Fibroblast of mammary gland (primary cell): ENCODE measurements at regions not wholly inside any gene's neighbourhood (a gene's known extent, or its start where the extent isn't known, plus 50 kb on each side); places are given as distances from the start of the nearest gene placed in this dataset.
A peak's percentile ranks its signal among the peaks of the same experiment; 100 is the strongest.
"Not testable (repeated sequence)": the region's sequence is repeated elsewhere in the genome, so short reads cannot be mapped to it uniquely, and the experiment has no call there.

Experiments
- DNase-seq: peaks from one replicate; pipeline ENCODE4 v3.0.0-alpha.2; 2010; ENCODE audit warnings: low read depth
- H3K4me3 ChIP-seq: 2 replicates; pipeline ENCODE4 v1.5.1; 2011; ENCODE audit warnings: low read depth, mild to moderate bottlenecking, low read length, moderate library complexity; ENCODE audit not compliant: control insufficient read depth
- TF ChIP-seq, protein P1 (sequence below): conservative IDR thresholded peaks from 2 replicates; pipeline ENCODE4 v1.5.1; 2011; ENCODE audit warnings: low read depth, low read length, inconsistent platforms; ENCODE audit not compliant: control insufficient read depth, insufficient read depth

DNA sequence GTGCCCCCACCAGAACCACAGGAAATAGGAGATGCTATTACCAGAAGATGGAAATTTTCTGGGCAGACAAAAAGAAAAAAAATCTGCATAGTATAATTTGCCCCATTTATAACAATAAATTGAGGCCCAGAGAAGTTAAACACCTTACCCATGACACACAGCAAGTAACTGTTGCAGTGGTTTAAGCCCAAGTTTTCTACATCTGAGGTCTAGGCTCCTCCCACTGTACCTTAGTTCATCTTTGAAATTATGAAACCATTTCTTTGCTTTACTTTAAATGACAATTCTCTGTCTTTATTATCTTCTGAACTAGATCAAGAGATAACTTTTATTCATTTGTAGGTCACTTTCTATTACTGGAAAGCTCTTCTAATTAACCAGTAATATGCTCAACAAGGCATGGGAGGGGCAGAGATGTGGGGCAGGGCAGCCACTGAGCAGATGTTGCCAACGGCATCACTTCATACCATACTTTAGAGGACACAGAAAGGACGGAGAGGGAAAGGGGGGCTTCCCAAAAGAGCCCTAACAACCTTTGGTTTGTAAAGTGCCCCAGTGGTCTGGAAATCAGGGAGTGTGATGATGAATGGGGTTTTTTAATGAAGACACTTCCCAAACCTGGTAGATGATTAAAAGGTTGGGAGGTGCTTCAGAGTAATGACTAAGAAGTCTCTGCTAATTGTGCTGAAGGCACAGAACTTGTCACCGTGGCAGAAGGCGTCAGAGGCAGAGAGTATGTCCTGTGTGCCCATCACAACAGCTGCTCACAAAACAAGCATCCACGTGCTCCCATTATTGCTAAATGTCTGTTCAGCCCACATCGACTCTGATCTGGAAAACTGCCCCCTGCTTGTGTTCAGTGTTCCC is 342.5 kb downstream of the SHQ1 start:
- TF ChIP-seq, protein P1, sequence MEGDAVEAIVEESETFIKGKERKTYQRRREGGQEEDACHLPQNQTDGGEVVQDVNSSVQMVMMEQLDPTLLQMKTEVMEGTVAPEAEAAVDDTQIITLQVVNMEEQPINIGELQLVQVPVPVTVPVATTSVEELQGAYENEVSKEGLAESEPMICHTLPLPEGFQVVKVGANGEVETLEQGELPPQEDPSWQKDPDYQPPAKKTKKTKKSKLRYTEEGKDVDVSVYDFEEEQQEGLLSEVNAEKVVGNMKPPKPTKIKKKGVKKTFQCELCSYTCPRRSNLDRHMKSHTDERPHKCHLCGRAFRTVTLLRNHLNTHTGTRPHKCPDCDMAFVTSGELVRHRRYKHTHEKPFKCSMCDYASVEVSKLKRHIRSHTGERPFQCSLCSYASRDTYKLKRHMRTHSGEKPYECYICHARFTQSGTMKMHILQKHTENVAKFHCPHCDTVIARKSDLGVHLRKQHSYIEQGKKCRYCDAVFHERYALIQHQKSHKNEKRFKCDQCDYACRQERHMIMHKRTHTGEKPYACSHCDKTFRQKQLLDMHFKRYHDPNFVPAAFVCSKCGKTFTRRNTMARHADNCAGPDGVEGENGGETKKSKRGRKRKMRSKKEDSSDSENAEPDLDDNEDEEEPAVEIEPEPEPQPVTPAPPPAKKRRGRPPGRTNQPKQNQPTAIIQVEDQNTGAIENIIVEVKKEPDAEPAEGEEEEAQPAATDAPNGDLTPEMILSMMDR, result no peak
- no peak for DNase-seq
- H3K4me3 ChIP-seq, result no peak overlapping the region

DNA sequence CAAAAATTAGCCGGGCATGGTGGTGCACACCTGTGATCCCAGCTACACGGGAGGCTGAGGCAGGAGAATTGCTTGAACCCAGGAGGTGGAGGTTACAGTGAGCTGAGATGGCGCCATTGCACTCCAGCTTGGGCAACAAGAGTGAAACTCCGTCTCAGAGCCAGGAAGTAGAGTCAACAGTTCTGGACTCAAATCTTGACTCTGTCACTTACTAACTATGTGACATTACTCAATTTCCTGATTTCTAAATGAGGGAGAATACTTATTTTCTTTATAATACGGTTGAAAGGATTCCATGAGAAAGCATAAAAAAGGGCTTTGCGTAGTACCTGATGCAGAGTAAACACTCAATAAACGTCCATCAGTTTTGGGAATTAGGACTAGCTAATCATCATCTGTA is 350.7 kb downstream of the SHQ1 start:
- H3K4me3 ChIP-seq, DNase-seq: not testable (repeated sequence)

DNA sequence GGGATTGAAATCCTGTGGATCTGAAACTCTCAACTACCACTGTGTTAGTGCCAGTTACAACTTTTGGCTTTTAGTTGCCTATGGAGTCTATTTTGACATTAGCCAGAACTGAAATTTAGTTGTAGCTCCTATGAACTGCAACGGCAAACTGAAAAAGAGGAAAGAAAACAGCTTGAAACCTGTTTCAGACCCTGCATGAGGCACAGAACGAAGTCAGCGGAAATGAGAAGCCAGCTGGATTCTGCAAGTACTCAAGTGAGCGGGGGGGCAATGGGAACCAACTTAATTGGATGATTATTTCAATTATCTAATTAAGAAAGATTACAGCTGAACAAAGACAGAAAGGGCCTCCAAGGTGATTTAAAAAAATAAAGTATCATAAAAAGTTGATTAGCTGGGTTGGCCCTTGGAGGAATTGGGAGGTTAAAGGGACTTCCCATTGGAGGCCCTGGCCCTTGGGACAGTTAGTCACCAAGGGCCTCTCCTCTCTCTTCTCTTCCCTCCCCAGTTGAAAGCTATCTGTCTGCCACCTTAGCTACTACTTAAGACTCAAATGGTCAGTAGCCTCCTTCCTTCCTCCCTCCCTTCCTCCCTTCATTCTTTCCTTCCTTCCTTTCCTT is 352.1 kb downstream of the SHQ1 start:
- no peak for DNase-seq
- no peak overlapping the region for H3K4me3 ChIP-seq

DNA sequence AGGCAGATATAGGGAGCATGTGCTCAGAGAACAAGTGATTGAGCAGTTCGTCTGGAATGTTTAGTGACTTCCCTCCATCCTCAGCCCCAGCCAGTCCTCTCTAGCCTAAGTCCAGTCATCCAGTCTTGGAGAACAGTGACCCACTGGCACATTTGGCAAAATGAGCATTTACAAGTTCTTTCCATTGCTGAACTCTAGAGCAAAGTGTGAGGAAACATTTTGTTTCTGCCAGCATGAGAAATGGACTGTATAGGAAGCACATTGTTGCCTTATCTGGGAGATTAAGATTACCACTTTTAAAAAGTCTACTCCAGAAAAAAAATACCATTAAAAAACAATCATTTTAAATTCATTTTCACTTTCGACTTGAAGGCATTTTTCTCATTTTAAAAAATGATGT is 353.6 kb downstream of the SHQ1 start:
- TF ChIP-seq, protein P1, result no peak
- no peak overlapping the region for H3K4me3 ChIP-seq
- peak; percentile 38 for DNase-seq

More for the DNA sequence above, 352.1 kb downstream of the SHQ1 start:
- TF ChIP-seq, protein P1, result no peak

DNA sequence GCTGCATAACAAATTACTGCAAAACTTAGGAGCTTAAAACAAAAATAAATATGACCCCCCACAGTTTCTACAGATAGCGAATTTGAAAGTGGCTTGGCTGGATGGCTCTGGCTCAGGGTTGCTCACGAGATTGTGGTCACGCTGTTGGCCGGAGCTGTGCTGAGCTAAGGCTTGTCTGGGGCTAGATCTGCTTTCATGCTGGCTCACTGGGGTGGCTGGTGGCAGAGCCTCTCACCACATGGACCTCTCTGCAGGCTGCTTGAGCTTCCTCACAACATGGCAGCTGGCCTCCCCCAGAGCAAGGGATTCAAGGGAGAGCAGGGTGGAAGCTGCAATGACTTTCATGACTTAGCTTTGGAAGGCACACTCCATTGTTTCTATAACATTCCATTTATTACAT is 354.1 kb downstream of the SHQ1 start:
- no peak for DNase-seq
- no peak overlapping the region for H3K4me3 ChIP-seq
- TF ChIP-seq, protein P1, result no peak

DNA sequence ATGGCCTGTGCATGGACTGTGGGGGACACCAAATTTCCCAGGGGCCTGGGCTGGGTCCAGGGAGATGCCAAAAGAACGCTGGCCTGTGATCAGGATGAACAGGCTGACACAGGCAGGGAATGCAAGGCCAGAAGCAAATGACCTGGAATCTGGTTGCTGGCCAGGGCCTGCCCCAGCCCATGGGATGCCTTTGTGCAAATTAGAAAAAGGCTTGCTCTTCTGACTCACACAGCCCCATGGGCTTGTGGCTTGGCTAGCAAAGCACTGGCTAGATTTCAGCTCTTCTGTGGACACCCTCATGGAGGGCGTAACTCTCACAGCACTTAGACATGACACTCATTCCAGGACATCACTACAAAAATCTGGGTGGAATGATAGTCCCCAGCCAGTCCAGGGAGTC is 356.0 kb downstream of the SHQ1 start:
- TF ChIP-seq, protein P1, result no peak
- DNase-seq, result peak; percentile 98
- H3K4me3 ChIP-seq, result no peak overlapping the region

DNA sequence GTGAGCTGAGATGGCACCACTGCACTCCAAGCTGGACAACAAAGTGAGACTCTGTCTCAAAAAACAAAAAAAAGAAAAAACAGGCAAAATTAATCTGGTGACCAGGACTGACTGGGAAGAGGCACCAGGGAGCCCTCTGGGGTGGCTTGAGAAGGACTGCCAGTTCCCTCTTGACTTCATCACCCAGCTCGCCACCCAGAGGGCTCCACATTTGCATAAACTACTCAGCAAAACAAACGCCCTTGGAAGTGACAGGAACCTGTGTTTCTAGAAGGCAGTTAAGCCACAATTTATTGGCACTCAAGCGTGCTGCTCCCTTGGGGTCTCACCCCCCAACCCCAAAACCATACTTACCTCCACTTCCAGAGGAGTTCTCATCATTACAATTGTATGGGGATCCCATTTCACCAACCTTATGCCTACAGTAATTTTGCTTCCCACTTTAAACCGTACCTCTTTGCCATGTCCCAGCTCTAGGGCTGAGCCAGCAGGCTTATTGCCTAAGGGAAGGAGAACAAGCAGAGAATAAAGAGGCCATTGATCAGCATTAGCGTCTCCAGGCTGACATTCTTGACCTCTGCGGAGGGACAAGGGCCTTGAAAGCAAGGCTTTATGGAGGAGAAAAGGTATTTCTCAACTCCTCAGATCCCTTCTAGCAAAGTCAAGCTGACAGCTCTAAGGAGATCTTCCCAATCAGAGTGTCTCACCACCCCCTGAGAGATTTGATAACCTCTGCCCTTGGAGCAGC is 357.4 kb downstream of the SHQ1 start:
- H3K4me3 ChIP-seq, result no peak overlapping the region
- no peak for DNase-seq

More for the DNA sequence above, 357.4 kb downstream of the SHQ1 start:
- TF ChIP-seq, protein P1, result no peak
